Muscle layer of duodenum (tissue), 2 donors: ENCODE measurements at regions not wholly inside any gene's neighbourhood (a gene's known extent, or its start where the extent isn't known, plus 50 kb on each side); places are given as distances from the start of the nearest gene placed in this dataset.
"Not testable (repeated sequence)": the region's sequence is repeated elsewhere in the genome, so short reads cannot be mapped to it uniquely, and the experiment has no call there.

Source experiments
- H3K27ac ChIP-seq: one replicate; pipeline ENCODE4 v1.7.0; 2013; ENCODE audit warnings: mild to moderate bottlenecking, low read length
- H3K27me3 ChIP-seq: one replicate; pipeline ENCODE4 v1.7.0; 2013; ENCODE audit warnings: low read depth, mild to moderate bottlenecking, control low read depth, low read length
- H3K36me3 ChIP-seq, 2 donors: one replicate each; pipeline ENCODE4 v1.7.0; 2013; ENCODE audit warnings: low read length in 2 of 2, control low read depth in 1 of 2, mild to moderate bottlenecking in 1 of 2; ENCODE audit not compliant: insufficient read depth in 2 of 2, control insufficient read depth in 1 of 2
- H3K4me1 ChIP-seq, 2 donors: one replicate each; pipeline ENCODE4 v1.7.0; 2013; ENCODE audit warnings: low read length in 2 of 2, mild to moderate bottlenecking in 2 of 2, control low read depth in 1 of 2, moderate library complexity in 1 of 2; ENCODE audit not compliant: insufficient read depth in 2 of 2, control insufficient read depth in 1 of 2
- H3K4me3 ChIP-seq, 2 donors: one replicate each; pipeline ENCODE4 v1.7.0; 2013; ENCODE audit warnings: low read length in 2 of 2, low read depth in 1 of 2, mild to moderate bottlenecking in 1 of 2
- H3K9me3 ChIP-seq, 2 donors: one replicate each; pipeline ENCODE4 v1.7.0; 2013; ENCODE audit warnings: low read length in 2 of 2, control low read depth in 1 of 2, mild to moderate bottlenecking in 1 of 2; ENCODE audit not compliant: control insufficient read depth in 1 of 2
- donor health status: healthy.

GRCh38 chr18:14992758-14993157, 244.8 kb downstream of the ANKRD30B start:
- not testable (repeated sequence) for H3K9me3 ChIP-seq, H3K4me1 ChIP-seq, H3K36me3 ChIP-seq, H3K27me3 ChIP-seq, H3K4me3 ChIP-seq, H3K27ac ChIP-seq

DNA sequence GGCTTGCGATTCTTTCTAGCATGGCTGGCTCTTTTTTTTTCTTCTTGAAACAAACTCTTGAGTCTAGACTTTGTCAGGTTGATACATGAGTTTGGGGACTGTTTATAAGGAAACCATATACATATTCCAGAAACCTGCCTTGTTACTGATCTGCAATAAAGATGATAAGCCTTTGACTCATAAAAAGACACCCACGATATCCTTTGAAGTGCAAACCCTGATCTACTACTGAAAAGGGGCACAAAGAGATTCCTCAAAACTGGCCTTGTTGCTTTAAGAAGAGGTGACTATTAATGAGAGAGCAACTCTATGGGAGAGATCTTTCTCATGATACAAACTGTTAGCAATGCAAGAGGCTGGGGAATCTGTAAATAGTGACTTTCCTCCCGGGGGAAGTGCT, 247.1 kb downstream of the ANKRD30B start:
- H3K4me3 ChIP-seq, H3K27ac ChIP-seq, H3K4me1 ChIP-seq, H3K36me3 ChIP-seq, H3K9me3 ChIP-seq, H3K27me3 ChIP-seq: not testable (repeated sequence)

- Histone ChIP-seq H3K4me3 (no peak overlapping the region), H3K9me3 (peaks cover 0 to 6% of the 10 kb centered on the region in 2 donors), H3K27me3 (no peaks in the 10 kb centered on the region), H3K36me3 (no peaks in the 10 kb centered on the region), H3K27ac (no peak overlapping the region), H3K4me1 (no peaks in the 10 kb centered on the region)
These were observed 249.4 kb downstream of the ANKRD30B start for GRCh38 chr18:14997357-14997756.

- H3K36me3 ChIP-seq, H3K4me1 ChIP-seq, H3K27me3 ChIP-seq, H3K27ac ChIP-seq, H3K9me3 ChIP-seq, H3K4me3 ChIP-seq: not testable (repeated sequence)
These were observed 249.9 kb downstream of the ANKRD30B start for GRCh38 chr18:14997899-14998298.

DNA sequence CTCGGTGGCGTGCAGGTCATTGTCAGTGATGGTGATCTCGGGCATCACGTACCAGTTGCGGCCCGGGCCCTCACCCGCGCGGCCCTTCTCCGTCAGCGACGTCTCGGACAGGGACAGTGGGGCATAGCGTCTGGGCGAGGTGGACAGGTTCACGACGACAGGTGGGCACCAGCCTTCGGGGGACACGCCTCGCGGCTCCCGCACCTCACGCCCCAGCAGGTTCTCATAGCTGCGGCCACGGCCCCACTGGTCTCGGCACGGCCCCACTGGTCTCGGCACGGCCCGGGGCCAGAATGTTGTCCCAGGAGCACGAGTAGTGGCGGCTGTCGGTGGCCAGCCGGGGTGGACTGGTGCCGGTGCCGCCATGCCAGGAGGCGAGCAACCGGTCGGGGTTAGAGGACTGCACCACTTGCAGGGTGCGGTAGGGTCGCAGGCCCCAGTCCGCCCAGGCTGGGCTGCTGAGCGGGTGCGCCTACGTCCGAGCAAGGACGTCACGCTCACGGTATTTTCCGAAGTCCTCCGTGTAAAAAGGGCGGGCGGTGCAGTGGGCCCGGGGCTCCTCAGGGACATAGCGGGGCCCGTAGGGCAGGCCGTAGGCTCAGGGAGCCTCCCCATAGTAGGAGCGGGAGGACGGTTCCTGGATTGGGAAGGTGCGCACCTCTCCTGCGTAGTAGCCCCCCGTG, 250.5 kb downstream of the ANKRD30B start:
- not testable (repeated sequence) for H3K27ac ChIP-seq, H3K4me3 ChIP-seq, H3K9me3 ChIP-seq, H3K27me3 ChIP-seq, H3K36me3 ChIP-seq, H3K4me1 ChIP-seq

- Histone ChIP-seq H3K36me3 (no peaks in the 10 kb centered on the region), H3K4me3 (no peak overlapping the region), H3K9me3 (peaks cover 0 to 6% of the 10 kb centered on the region in 2 donors), H3K4me1 (no peaks in the 10 kb centered on the region), H3K27ac (no peak overlapping the region), H3K27me3 (no peaks in the 10 kb centered on the region)
These were observed 251.4 kb downstream of the ANKRD30B start for GRCh38 chr18:14999085-14999975.

DNA sequence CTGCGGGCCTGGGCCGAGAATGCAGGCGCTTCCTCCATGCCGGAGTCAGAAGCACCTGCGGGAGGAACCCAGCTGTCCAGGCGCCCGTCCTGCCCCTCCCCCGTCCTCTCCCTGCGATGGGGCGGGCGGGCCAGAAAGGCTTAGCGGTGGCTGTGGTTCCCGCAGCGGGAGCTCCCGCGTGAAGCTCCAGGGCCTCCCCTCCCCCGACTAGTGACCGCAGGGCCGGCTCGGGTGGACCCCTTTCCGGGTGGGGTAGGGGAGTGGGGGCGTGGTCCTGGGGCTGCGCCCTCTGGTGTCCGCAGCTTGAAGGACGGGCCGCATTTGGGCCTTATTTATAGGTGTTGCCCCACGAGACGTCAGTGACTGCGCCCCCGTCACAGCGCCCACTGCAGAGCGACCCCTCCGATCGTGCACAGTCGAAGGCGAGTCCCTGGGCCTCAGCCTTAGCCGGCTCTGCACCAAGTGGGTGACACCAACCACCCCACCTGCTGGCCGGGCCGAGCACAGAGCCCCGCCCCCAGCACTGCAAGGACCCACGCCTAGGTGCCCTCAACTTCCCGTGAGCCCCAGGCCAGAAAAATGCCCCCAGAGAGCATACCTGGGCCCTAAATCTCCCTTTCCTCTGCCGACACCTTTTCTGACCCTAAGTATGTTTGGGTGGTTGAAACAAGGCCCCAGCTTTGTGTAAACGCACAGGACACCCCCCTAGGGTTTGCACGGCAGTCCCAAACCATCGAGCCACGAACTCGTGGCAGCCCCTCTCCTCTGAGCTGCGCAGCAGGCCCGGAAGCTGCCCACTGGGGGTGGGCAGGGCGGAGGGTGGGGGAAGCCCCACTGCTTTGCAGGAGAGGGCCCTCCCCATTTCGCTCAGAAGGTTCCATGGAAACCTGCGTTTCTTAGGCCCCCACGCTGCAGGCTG, 252.4 kb downstream of the ANKRD30B start:
- not testable (repeated sequence) for H3K36me3 ChIP-seq, H3K4me3 ChIP-seq, H3K4me1 ChIP-seq, H3K27ac ChIP-seq, H3K9me3 ChIP-seq, H3K27me3 ChIP-seq

DNA sequence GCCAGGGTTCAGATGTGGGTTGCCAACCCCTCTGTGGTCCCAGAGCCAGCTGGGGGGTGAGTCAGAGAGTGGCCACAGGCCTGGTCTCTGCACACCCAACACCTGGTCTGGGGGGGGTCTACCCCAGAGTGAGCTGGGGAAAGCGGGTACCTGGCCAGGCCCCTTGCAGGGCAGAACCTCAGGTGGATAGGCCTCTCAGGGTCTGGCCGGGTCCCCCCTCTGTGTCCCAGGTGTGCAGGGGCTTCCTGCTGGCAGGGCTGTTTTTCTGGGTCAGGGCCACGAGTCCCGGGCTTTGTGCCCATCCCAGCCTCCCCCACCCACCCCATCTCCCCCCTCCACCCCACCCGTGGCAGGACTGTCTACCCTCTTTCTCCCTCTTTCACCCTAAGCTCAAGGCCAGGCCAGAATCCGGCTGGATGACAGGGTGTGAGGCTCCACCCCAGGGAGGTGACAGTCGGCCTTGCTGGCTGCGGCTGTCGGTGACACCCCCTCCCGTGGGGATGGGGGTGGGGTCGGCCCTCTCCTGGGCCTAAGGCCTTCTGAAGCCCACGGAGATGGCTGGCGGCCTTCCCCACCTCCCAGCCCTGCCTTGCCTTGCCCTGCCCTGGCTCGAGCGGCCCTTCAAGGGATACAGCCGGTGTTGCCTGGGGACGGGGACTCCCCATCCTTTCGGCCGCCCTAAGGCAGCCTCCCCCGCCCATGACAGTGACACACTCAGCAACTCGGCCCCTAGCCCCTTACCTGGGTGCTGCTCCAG, 253.2 kb downstream of the ANKRD30B start:
- H3K4me1 ChIP-seq, H3K9me3 ChIP-seq, H3K27me3 ChIP-seq, H3K4me3 ChIP-seq, H3K36me3 ChIP-seq, H3K27ac ChIP-seq: not testable (repeated sequence)

DNA sequence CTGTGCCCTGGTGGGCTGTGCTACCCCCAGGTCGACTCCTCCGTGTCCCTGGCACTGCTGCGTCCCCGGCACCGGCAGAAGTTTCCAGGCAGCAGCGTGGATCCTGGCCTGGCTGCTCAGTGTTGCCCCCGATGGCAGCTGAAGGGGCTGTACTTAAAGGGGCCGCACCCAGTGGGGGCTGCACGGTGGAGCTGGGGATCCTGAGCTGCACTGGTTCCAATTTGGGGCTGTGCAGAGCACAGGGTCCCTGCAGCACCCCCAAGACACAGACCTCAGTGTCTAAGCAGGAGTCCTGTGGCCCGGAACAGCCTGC, 253.8 kb downstream of the ANKRD30B start:
- not testable (repeated sequence) for H3K4me3 ChIP-seq, H3K9me3 ChIP-seq

GRCh38 chr18:15002765-15003164, 254.8 kb downstream of the ANKRD30B start:
- not testable (repeated sequence) for H3K9me3 ChIP-seq, H3K27ac ChIP-seq, H3K4me3 ChIP-seq

More for the DNA sequence above, 253.8 kb downstream of the ANKRD30B start:
- H3K36me3 ChIP-seq, H3K27me3 ChIP-seq, H3K4me1 ChIP-seq, H3K27ac ChIP-seq: not testable (repeated sequence)

GRCh38 chr18:15003231-15003630, 255.3 kb downstream of the ANKRD30B start:
- not testable (repeated sequence) for H3K4me1 ChIP-seq, H3K27ac ChIP-seq, H3K27me3 ChIP-seq, H3K9me3 ChIP-seq, H3K4me3 ChIP-seq, H3K36me3 ChIP-seq

More at GRCh38 chr18:15002765-15003164, 254.8 kb downstream of the ANKRD30B start:
- not testable (repeated sequence) for H3K4me1 ChIP-seq, H3K27me3 ChIP-seq, H3K36me3 ChIP-seq
